A549 (cell line): ENCODE measurements at regions not wholly inside any gene's neighbourhood (a gene's known extent, or its start where the extent isn't known, plus 50 kb on each side); places are given as distances from the start of the nearest gene placed in this dataset.

Source experiments
- ATAC-seq, 2 experiments: fragments of 200-7000 bp in 1 of 2; fragments of >200 bp in 1 of 2; cut with Nextera tagmentation in 1 of 2; cut with Tn5 transposase in 1 of 2; 3 replicates each; pipeline versions ENCODE4 v1.8.0 to v1.9.1; 2018 to 2020; ENCODE audit warnings: mild to moderate bottlenecking in 1 of 2, moderate library complexity in 1 of 2
- CTCF ChIA-PET: fragments of 300-600 bp; sonication (Branson Sonifier 250); formaldehyde crosslinking; extraction: SDS; loops from one replicate; lab custom pipeline; 2021; ENCODE audit warnings: antibody characterized with exemption, inconsistent platforms; lab: Yijun Ruan, JAX
- POLR2A ChIA-PET: fragments of 350-600 bp; formaldehyde crosslinking; extraction: SDS; loops from one replicate; lab custom pipeline; 2021; ENCODE audit warnings: antibody characterized with exemption, inconsistent platforms; lab: Yijun Ruan, JAX
- DNase-seq, 2 experiments: peaks; one replicate each; pipeline versions ENCODE4 v3.0.0 to v3.0.0-alpha.2; 2011 to 2016; ENCODE audit warnings: low read depth in 1 of 2, low spot score in 1 of 2
- FAIRE-seq: peaks from 2 replicates; lab custom pipeline; 2011; peaks lifted over from hg19 to GRCh38; lab: Jason Lieb, UNC
- H3K27ac ChIP-seq, 2 experiments: fragments of >200 bp; sonication (Bioruptor Twin); formaldehyde crosslinking; 3 replicates each; pipeline ENCODE4 v1.5.1; 2016 to 2017
- H3K4me1 ChIP-seq: fragments of >200 bp; sonication (Bioruptor Twin); formaldehyde crosslinking; 3 replicates; pipeline ENCODE4 v1.6.1; 2016
- H3K4me2 ChIP-seq: fragments of >200 bp; sonication (Bioruptor Twin); formaldehyde crosslinking; 3 replicates; pipeline ENCODE4 v1.6.1; 2016
- H3K4me3 ChIP-seq: fragments of >200 bp; sonication (Bioruptor Twin); formaldehyde crosslinking; 3 replicates; pipeline ENCODE4 v1.5.1; 2016
- H3K9me3 ChIP-seq: fragments of >200 bp; sonication (Bioruptor Twin); formaldehyde crosslinking; 3 replicates; pipeline ENCODE4 v1.6.1; 2016
- CBX2 ChIP-seq: fragments of 200-600 bp; sonication (generic); IDR thresholded peaks from 2 replicates; pipeline ENCODE4 v1.6.1; 2016; ENCODE audit warnings: low read depth, mild to moderate bottlenecking, borderline replicate concordance
- CHD4 ChIP-seq: fragments of 200-600 bp; sonication (generic); IDR thresholded peaks from 2 replicates; pipeline ENCODE4 v1.6.1; 2016; ENCODE audit warnings: antibody characterized with exemption, mild to moderate bottlenecking, borderline replicate concordance
- EHF ChIP-seq: fragments of 250-450 bp; sonication (Bioruptor Pico); IDR thresholded peaks from 2 replicates; pipeline ENCODE4 v1.5.0; 2020; ENCODE audit warnings: mild to moderate bottlenecking
- EHMT2 ChIP-seq: fragments of 200-600 bp; sonication (generic); IDR thresholded peaks from 2 replicates; pipeline ENCODE4 v1.6.1; 2016; ENCODE audit warnings: antibody characterized with exemption, low read depth, mild to moderate bottlenecking, moderate library complexity
- HOXA7 ChIP-seq: fragments of 250-450 bp; sonication (Bioruptor Pico); IDR thresholded peaks from 2 replicates; pipeline ENCODE4 v1.5.0; 2020; ENCODE audit warnings: mild to moderate bottlenecking, moderate library complexity
- JUN ChIP-seq, 2 experiments: fragments of >200 bp; sonication (Bioruptor Twin); formaldehyde crosslinking; IDR thresholded peaks; 2 replicates in 1 of 2; 3 replicates in 1 of 2; pipeline ENCODE4 v1.6.1; 2016 to 2017
- KDM1A ChIP-seq: fragments of 200-600 bp; sonication (generic); IDR thresholded peaks from 2 replicates; pipeline ENCODE4 v1.6.1; 2016; ENCODE audit warnings: low read depth, mild to moderate bottlenecking
- KDM5A ChIP-seq: fragments of 200-600 bp; sonication (generic); IDR thresholded peaks from 2 replicates; pipeline ENCODE4 v1.6.1; 2016; ENCODE audit warnings: antibody characterized with exemption, mild to moderate bottlenecking
- MAZ ChIP-seq: fragments of 150-350 bp; IDR thresholded peaks from 2 replicates; pipeline ENCODE4 v1.6.1; 2014; ENCODE audit warnings: antibody characterized with exemption, low read depth, low read length, borderline replicate concordance
- NR3C1 ChIP-seq: fragments of >200 bp; sonication (Bioruptor Twin); formaldehyde crosslinking; IDR thresholded peaks from 3 replicates; pipeline ENCODE4 v1.6.1; 2017
- PHF8 ChIP-seq: fragments of 200-600 bp; sonication (generic); IDR thresholded peaks from 2 replicates; pipeline ENCODE4 v1.6.1; 2016; ENCODE audit warnings: low read depth, mild to moderate bottlenecking, antibody characterized with exemption, moderate library complexity, borderline replicate concordance
- POLR2A ChIP-seq: IDR thresholded peaks from 2 replicates; pipeline ENCODE4 v1.6.1; 2012; ENCODE audit warnings: mild to moderate bottlenecking, low read length
- POLR2AphosphoS2 ChIP-seq: conservative IDR thresholded peaks from 2 replicates; pipeline ENCODE4 v1.6.1; 2012; ENCODE audit warnings: low read length, improper control_type of control experiment, inconsistent platforms
- RAD21 ChIP-seq, 2 experiments: fragments of >200 bp in 1 of 2; sonication (Bioruptor Twin) in 1 of 2; formaldehyde crosslinking in 1 of 2; IDR thresholded peaks in 1 of 2; conservative IDR thresholded peaks in 1 of 2; 2 replicates in 1 of 2; 3 replicates in 1 of 2; pipeline ENCODE4 v1.6.1; 2012 to 2018; ENCODE audit warnings: inconsistent platforms in 1 of 2
- RCOR1 ChIP-seq: fragments of 150-350 bp; IDR thresholded peaks from 2 replicates; pipeline ENCODE4 v1.6.1; 2014; ENCODE audit warnings: antibody characterized with exemption, low read length, low read depth
- RNF2 ChIP-seq: fragments of 200-600 bp; sonication (generic); IDR thresholded peaks from 2 replicates; pipeline ENCODE4 v1.6.1; 2016; ENCODE audit warnings: low read depth, mild to moderate bottlenecking, antibody characterized with exemption, moderate library complexity, borderline replicate concordance
- TFCP2L1 ChIP-seq: fragments of 250-450 bp; sonication (Bioruptor Pico); IDR thresholded peaks from 2 replicates; pipeline ENCODE4 v1.5.0; 2021; ENCODE audit warnings: mild to moderate bottlenecking
- ZFP36 ChIP-seq: fragments of 450-650 bp; IDR thresholded peaks from 2 replicates; pipeline ENCODE4 v1.6.1; 2014; ENCODE audit warnings: borderline replicate concordance; ENCODE audit not compliant: partially characterized antibody
- WGBS: methylation state at CpG from one replicate; pipeline ENCODE4 v1.1.6; 2017; ENCODE audit errors: missing lambda C conversion rate; 5-methylcytosine and 5-hydroxymethylcytosine counted together
- TF ChIP-seq, protein P1 (sequence below): fragments of 250-450 bp; sonication (Bioruptor Pico); IDR thresholded peaks from 2 replicates; pipeline ENCODE4 v1.5.0; 2021; ENCODE audit warnings: mild to moderate bottlenecking, moderate library complexity, borderline replicate concordance
- TF ChIP-seq, protein P2 (sequence below): IDR thresholded peaks from 2 replicates; pipeline ENCODE4 v1.6.1; 2012
- TF ChIP-seq, protein P3 (sequence below): fragments of 450-650 bp; IDR thresholded peaks from 2 replicates; pipeline ENCODE4 v1.6.1; 2014; ENCODE audit warnings: antibody characterized with exemption
- TF ChIP-seq, protein P4 (sequence below): fragments of >200 bp; sonication (Bioruptor Twin); formaldehyde crosslinking; IDR thresholded peaks from 2 replicates; pipeline ENCODE4 v1.6.1; 2016
- TF ChIP-seq, protein P5 (sequence below): IDR thresholded peaks from 2 replicates; pipeline ENCODE4 v1.6.1; 2012; ENCODE audit warnings: low read depth, borderline replicate concordance
- TF ChIP-seq, protein P6 (sequence below): fragments of 200-600 bp; sonication (generic); IDR thresholded peaks from 2 replicates; pipeline ENCODE4 v1.6.1; 2016; ENCODE audit warnings: antibody characterized with exemption, mild to moderate bottlenecking, moderate library complexity

DNA sequence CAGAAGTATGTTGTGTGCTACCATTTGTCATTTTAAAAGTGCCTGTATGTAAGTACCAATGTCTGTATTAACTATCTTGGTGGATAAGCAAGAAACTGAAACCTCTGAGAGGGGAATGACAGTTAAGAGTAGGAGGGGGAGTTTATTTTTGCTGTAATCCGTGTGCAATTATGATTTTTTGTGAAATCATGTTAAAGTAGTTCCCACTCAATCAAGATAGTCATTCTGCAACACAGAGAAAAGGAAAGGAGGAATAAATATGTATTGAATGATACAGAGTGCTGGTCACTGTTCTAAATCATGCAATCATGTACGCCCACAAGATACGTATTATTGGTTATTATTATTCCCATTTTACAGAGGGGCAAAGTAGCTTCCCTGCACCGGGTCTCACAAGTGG lies 105.1 kb upstream of the UBE2E1 start:
- POLR2A ChIA-PET = no interaction called here

DNA sequence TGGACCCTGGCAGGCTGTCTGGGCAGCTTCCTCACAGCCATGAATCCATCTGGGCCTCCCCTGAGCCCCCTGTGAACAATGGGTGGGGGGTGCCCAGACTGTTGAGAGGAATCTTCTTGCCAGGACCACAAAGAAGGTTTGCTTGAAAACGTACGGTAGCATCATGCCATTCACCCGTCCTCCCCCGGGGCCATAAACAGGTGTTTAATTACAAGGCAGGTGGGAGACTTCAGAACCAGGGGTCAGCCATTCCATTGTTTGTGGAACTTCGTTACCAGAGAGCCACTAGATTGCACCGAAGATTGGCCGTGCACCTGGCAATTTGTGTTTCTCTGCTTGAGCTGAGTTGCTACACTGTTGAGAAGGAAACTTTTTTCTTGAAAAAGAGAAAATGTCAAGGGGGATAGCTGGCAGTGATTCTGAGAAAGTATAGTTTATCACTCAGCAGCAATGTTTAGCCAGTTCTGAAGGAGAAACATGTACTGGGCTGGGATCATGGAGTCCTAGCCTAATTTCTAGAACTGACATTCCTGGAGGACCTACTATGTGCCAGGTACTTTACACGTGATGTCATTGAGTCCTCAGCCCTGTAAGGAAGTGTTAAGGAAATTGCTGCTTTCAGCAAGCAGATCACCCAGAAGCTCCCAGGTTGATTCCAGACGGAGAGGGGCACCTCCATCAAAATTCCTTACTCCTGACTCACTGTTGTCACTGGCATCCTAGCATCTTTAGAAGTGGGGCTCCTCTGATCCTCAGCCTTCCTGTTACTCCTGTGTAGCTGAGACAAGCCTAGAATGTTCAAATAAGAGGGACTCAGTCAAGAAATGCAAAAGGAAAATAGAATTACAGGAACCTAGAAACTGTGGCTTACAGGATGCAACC lies 103.8 kb upstream of the UBE2E1 start:
- Histone ChIP-seq H3K4me3 (no peak overlapping the region), H3K27ac (peak overlapping the region; percentile 11 to 48; a peak in 4 of 6 replicates), H3K4me2 (peak overlapping the region; percentile 21), H3K4me1 (peaks cover 12% of the 10 kb centered on the region), H3K9me3 (no peaks in the 10 kb centered on the region)
- FAIRE-seq (no peak), ATAC-seq (peak; percentile 39 to 72; a peak in 3 of 6 replicates), DNase-seq (peak in 1 of 2 experiments; percentile 17)
- ChIA-PET CTCF (interaction anchor here (0.7 to 1.4 kb wide), 3 partner anchors 16 to 74 kb away, joined by 3 to 4 read pairs (median 3); no protein-coding TSS in a partner anchor), POLR2A (no interaction called here)
- WGBS = 76% methylated on average over 9 of the region's 9 CpGs
- TF ChIP-seq RNF2 (no peak), PHF8 (no peak), RAD21 (conservative IDR thresholded peaks at IDR 0.05 in 1 of 2, IDR thresholded peaks at IDR 0.05 in 1 of 2) (no peak), POLR2A (no peak), NR3C1 (no peak), KDM1A (no peak), EHF (CRISPR knock-in tag) (no peak), RCOR1 (no peak), JUN (IDR thresholded peaks at IDR 0.05) (no peak), MAZ (no peak), EHMT2 (no peak), POLR2AphosphoS2 (no peak), TFCP2L1 (no peak)
- TF ChIP-seq, protein P1, sequence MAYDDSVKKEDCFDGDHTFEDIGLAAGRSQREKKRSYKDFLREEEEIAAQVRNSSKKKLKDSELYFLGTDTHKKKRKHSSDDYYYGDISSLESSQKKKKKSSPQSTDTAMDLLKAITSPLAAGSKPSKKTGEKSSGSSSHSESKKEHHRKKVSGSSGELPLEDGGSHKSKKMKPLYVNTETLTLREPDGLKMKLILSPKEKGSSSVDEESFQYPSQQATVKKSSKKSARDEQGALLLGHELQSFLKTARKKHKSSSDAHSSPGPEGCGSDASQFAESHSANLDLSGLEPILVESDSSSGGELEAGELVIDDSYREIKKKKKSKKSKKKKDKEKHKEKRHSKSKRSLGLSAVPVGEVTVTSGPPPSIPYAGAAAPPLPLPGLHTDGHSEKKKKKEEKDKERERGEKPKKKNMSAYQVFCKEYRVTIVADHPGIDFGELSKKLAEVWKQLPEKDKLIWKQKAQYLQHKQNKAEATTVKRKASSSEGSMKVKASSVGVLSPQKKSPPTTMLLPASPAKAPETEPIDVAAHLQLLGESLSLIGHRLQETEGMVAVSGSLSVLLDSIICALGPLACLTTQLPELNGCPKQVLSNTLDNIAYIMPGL = no peak
- TF ChIP-seq, protein P2, sequence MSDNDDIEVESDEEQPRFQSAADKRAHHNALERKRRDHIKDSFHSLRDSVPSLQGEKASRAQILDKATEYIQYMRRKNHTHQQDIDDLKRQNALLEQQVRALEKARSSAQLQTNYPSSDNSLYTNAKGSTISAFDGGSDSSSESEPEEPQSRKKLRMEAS = no peak
- TF ChIP-seq, protein P3, sequence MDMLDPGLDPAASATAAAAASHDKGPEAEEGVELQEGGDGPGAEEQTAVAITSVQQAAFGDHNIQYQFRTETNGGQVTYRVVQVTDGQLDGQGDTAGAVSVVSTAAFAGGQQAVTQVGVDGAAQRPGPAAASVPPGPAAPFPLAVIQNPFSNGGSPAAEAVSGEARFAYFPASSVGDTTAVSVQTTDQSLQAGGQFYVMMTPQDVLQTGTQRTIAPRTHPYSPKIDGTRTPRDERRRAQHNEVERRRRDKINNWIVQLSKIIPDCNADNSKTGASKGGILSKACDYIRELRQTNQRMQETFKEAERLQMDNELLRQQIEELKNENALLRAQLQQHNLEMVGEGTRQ = no peak

More for the DNA sequence above, 105.1 kb upstream of the UBE2E1 start:
- no peaks in the 10 kb centered on the region for H3K9me3 ChIP-seq
- 86% methylated on average over 4 of the region's 4 CpGs for WGBS
- CTCF ChIA-PET = no interaction called here
- FAIRE-seq = no peak
- H3K27ac ChIP-seq = no peak overlapping the region
- DNase-seq = no peak
- no peak overlapping the region for H3K4me3 ChIP-seq
- TF ChIP-seq, protein P4, sequence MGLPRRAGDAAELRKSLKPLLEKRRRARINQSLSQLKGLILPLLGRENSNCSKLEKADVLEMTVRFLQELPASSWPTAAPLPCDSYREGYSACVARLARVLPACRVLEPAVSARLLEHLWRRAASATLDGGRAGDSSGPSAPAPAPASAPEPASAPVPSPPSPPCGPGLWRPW = no peak
- TF ChIP-seq HOXA7 (CRISPR knock-in tag) (no peak), TFCP2L1 (no peak), RNF2 (no peak), EHF (CRISPR knock-in tag) (no peak), CBX2 (no peak), ZFP36 (no peak), CHD4 (no peak), KDM5A (no peak), PHF8 (no peak)
- TF ChIP-seq, protein P5, sequence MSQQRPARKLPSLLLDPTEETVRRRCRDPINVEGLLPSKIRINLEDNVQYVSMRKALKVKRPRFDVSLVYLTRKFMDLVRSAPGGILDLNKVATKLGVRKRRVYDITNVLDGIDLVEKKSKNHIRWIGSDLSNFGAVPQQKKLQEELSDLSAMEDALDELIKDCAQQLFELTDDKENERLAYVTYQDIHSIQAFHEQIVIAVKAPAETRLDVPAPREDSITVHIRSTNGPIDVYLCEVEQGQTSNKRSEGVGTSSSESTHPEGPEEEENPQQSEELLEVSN = no peak
- TF ChIP-seq, protein P2 = no peak
- TF ChIP-seq, protein P6, sequence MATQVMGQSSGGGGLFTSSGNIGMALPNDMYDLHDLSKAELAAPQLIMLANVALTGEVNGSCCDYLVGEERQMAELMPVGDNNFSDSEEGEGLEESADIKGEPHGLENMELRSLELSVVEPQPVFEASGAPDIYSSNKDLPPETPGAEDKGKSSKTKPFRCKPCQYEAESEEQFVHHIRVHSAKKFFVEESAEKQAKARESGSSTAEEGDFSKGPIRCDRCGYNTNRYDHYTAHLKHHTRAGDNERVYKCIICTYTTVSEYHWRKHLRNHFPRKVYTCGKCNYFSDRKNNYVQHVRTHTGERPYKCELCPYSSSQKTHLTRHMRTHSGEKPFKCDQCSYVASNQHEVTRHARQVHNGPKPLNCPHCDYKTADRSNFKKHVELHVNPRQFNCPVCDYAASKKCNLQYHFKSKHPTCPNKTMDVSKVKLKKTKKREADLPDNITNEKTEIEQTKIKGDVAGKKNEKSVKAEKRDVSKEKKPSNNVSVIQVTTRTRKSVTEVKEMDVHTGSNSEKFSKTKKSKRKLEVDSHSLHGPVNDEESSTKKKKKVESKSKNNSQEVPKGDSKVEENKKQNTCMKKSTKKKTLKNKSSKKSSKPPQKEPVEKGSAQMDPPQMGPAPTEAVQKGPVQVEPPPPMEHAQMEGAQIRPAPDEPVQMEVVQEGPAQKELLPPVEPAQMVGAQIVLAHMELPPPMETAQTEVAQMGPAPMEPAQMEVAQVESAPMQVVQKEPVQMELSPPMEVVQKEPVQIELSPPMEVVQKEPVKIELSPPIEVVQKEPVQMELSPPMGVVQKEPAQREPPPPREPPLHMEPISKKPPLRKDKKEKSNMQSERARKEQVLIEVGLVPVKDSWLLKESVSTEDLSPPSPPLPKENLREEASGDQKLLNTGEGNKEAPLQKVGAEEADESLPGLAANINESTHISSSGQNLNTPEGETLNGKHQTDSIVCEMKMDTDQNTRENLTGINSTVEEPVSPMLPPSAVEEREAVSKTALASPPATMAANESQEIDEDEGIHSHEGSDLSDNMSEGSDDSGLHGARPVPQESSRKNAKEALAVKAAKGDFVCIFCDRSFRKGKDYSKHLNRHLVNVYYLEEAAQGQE = no peak
- H3K4me1 ChIP-seq = peaks cover 12% of the 10 kb centered on the region
- H3K4me2 ChIP-seq = no peak overlapping the region
- ATAC-seq = no peak
